CD4-positive, alpha-beta T cell (primary cell): ENCODE measurements at regions not wholly inside any gene's neighbourhood (a gene's known extent, or its start where the extent isn't known, plus 50 kb on each side); places are given as distances from the start of the nearest gene placed in this dataset.

Source experiments
- ATAC-seq: fragments of 200-7000 bp; cut with Tn5 transposase; one replicate; pipeline ENCODE4 v1.10.0; 2022; ENCODE audit warnings: mild to moderate bottlenecking; ENCODE audit not compliant: poor library complexity
- CTCF ChIA-PET: fragments of 350-600 bp; sonication (Branson Sonifier 250); formaldehyde crosslinking; loops from one replicate; lab custom pipeline; 2021; ENCODE audit warnings: antibody characterized with exemption, inconsistent platforms; lab: Charles Lee
- POLR2A ChIA-PET: fragments of 350-600 bp; sonication (Branson Sonifier 250); formaldehyde crosslinking; loops from one replicate; lab custom pipeline; 2021; ENCODE audit warnings: antibody characterized with exemption, inconsistent platforms; lab: Charles Lee
- DNase-seq, 14 experiments: peaks; one replicate each; pipeline ENCODE4 v3.0.0-alpha.2; 2013 to 2020; ENCODE audit warnings: mixed read lengths in 2 of 14
- H3K27ac ChIP-seq, 2 donors: one replicate each; pipeline versions ENCODE4 v1.5.1 to v1.7.0; 2013; ENCODE audit warnings: low read length in 2 of 2, low read depth in 1 of 2, mild to moderate bottlenecking in 1 of 2
- H3K27me3 ChIP-seq, 2 experiments: 1 replicate in 1 of 2; 2 replicates in 1 of 2; pipeline versions ENCODE4 v1.6.1 to v1.7.0; 2013; ENCODE audit warnings: low read length in 2 of 2, control low read depth in 1 of 2, mild to moderate bottlenecking in 1 of 2, moderate library complexity in 1 of 2; ENCODE audit not compliant: insufficient read depth in 2 of 2, control insufficient read depth in 1 of 2
- H3K36me3 ChIP-seq: one replicate; pipeline ENCODE4 v1.6.1; 2013; ENCODE audit warnings: low read length, control low read depth; ENCODE audit not compliant: insufficient read depth
- H3K4me1 ChIP-seq: one replicate; pipeline ENCODE4 v1.6.1; 2013; ENCODE audit warnings: low read length, control low read depth; ENCODE audit not compliant: insufficient read depth
- H3K4me3 ChIP-seq: one replicate; pipeline ENCODE4 v1.5.1; 2013; ENCODE audit warnings: mild to moderate bottlenecking, low read length, moderate library complexity
- H3K9me3 ChIP-seq, 2 experiments: 1 replicate in 1 of 2; 2 replicates in 1 of 2; pipeline versions ENCODE4 v1.6.1 to v1.7.0; 2013; ENCODE audit warnings: low read length in 2 of 2, mild to moderate bottlenecking in 2 of 2, control low read depth in 1 of 2, moderate library complexity in 1 of 2; ENCODE audit not compliant: control insufficient read depth in 1 of 2, insufficient read depth in 1 of 2
- H3K27ac Mint-ChIP-seq: one replicate; pipeline ENCODE4 v1.8.0; 2020; ENCODE audit warnings: mixed read lengths
- H3K27me3 Mint-ChIP-seq: one replicate; pipeline ENCODE4 v1.8.0; 2021; ENCODE audit warnings: mixed read lengths
- H3K36me3 Mint-ChIP-seq: one replicate; pipeline ENCODE4 v1.8.0; 2021; ENCODE audit warnings: low read depth, mixed read lengths
- H3K4me1 Mint-ChIP-seq: one replicate; pipeline ENCODE4 v1.8.0; 2021; ENCODE audit warnings: low read depth, mixed read lengths
- H3K4me3 Mint-ChIP-seq: one replicate; pipeline ENCODE4 v1.8.0; 2020; ENCODE audit warnings: mild to moderate bottlenecking, mixed read lengths
- H3K9me3 Mint-ChIP-seq: one replicate; pipeline ENCODE4 v1.8.0; 2020; ENCODE audit warnings: mixed read lengths
- CTCF ChIP-seq: fragments of 200-600 bp; IDR thresholded peaks from one replicate; pipeline ENCODE4 v1.8.0; 2022; ENCODE audit warnings: antibody characterized with exemption, mild to moderate bottlenecking
- intact Hi-C, 2 experiments: fragments of 100-400 bp; cut with DNase I in 1 of 2; cut with micrococcal nuclease in 1 of 2; formaldehyde crosslinking; loops; one replicate each; pipeline versions ENCODE4 v1.15.1 to v1.9.0; 2023 to 2025; cut with DNase I, micrococcal nuclease

GRCh38 chrX:146241902-146242301 lies 424.3 kb downstream of the SLITRK2 start:
- Histone ChIP-seq H3K36me3 (no peaks in the 10 kb centered on the region), H3K27ac (no peak overlapping the region), H3K4me1 (no peaks in the 10 kb centered on the region), H3K27me3 (no peaks in the 10 kb centered on the region), H3K4me3 (no peak overlapping the region), H3K9me3 (no peaks in the 10 kb centered on the region)
- Mint-ChIP-seq H3K9me3 (no peaks in the 10 kb centered on the region), H3K36me3 (no peaks in the 10 kb centered on the region), H3K27ac (no peak overlapping the region), H3K4me3 (no peak overlapping the region), H3K4me1 (no peaks in the 10 kb centered on the region), H3K27me3 (no peaks in the 10 kb centered on the region)
- ChIA-PET CTCF (no interaction called here), POLR2A (no interaction called here)
- TF ChIP-seq CTCF, result no peak
- no peak for ATAC-seq
- intact Hi-C loops, result no loop called here
- DNase-seq, result no peak

- H3K36me3 ChIP-seq, result no peaks in the 10 kb centered on the region
- no peak overlapping the region for H3K27ac ChIP-seq
- intact Hi-C loops, result no loop called here
- CTCF ChIA-PET, result no interaction called here
- no peaks in the 10 kb centered on the region for H3K4me1 ChIP-seq
- no peaks in the 10 kb centered on the region for H3K9me3 ChIP-seq
- H3K9me3 Mint-ChIP-seq, result no peaks in the 10 kb centered on the region
- POLR2A ChIA-PET, result no interaction called here
- TF ChIP-seq CTCF, result no peak
- ATAC-seq, result no peak
- no peak for DNase-seq
- H3K27me3 Mint-ChIP-seq, result no peaks in the 10 kb centered on the region
- H3K4me3 Mint-ChIP-seq, result no peak overlapping the region
- H3K36me3 Mint-ChIP-seq, result no peaks in the 10 kb centered on the region
- no peaks in the 10 kb centered on the region for H3K27me3 ChIP-seq
- no peaks in the 10 kb centered on the region for H3K4me1 Mint-ChIP-seq
- no peak overlapping the region for H3K4me3 ChIP-seq
- H3K27ac Mint-ChIP-seq, result no peak overlapping the region
These were observed 425.4 kb downstream of the SLITRK2 start for GRCh38 chrX:146243041-146243440.

GRCh38 chrX:146259207-146259606 lies 441.6 kb downstream of the SLITRK2 start:
- intact Hi-C loops, result no loop called here
- CTCF ChIA-PET, result no interaction called here

More at GRCh38 chrX:146259207-146259606, 441.6 kb downstream of the SLITRK2 start:
- Histone ChIP-seq H3K4me3 (no peak overlapping the region), H3K27ac (no peak overlapping the region), H3K9me3 (peaks cover 0 to 7% of the 10 kb centered on the region in 2 experiments), H3K27me3 (no peaks in the 10 kb centered on the region), H3K4me1 (no peaks in the 10 kb centered on the region), H3K36me3 (no peaks in the 10 kb centered on the region)
- DNase-seq (no peak), ATAC-seq (no peak)
- no peaks in the 10 kb centered on the region for H3K27me3 Mint-ChIP-seq
- H3K9me3 Mint-ChIP-seq, result peaks cover 2% of the 10 kb centered on the region
- TF ChIP-seq CTCF, result no peak
- H3K4me1 Mint-ChIP-seq, result no peaks in the 10 kb centered on the region
- H3K4me3 Mint-ChIP-seq, result no peak overlapping the region
- H3K27ac Mint-ChIP-seq, result no peak overlapping the region
- POLR2A ChIA-PET, result no interaction called here
- no peaks in the 10 kb centered on the region for H3K36me3 Mint-ChIP-seq
